ENCODE measurements at regions not wholly inside any gene's neighbourhood (a gene's known extent, or its start where the extent isn't known, plus 50 kb on each side); places are given as distances from the start of the nearest gene placed in this dataset.

DNA sequence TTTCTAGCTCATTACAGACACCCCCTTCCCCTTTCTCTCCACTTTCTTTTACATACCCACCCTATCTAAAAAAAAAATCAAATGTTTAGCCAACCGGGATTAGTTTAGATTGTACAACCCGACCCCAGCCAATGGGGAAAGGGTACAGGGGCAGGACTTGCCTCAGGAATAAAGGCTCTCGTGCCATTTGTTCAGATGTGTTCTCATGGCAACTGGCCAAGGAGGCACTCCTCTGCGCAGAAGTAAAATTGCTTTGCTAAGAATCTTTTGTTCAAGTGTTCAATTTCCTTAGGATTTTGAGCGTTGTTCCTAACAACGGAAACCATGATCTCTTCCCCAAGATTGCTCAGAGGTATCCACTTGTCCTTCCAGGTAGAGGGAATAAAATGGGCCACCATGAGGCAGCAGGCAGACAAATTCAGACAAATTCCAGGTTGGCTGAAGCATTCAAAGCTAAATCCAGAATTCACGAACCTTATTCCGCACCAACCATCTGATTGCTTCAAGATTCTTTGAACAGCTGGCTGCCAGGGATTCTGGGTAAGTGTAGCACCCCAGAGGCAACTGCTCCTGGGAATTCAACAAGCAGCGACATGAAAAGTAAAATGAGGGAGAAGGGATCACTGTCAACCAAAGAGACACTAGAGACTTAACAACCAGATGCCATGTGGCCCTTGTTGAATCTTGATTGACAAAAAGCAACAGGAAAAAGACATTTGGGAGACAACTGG lies 431.8 kb downstream of the PREX1 start:
- no peak for ATAC-seq
- TF ChIP-seq TOX (CRISPR knock-in tag; IDR thresholded peaks at IDR 0.05; ENCODE audit: borderline replicate concordance) (no peak), ZFP30 (CRISPR knock-in tag; IDR thresholded peaks at IDR 0.05) (no peak), ZNF8 (CRISPR knock-in tag; IDR thresholded peaks at IDR 0.05) (no peak), ARNTL (CRISPR knock-in tag; IDR thresholded peaks at IDR 0.05; ENCODE audit: borderline replicate concordance, low read depth) (no peak), ZC3H10 (CRISPR knock-in tag; IDR thresholded peaks at IDR 0.05) (no peak), ESRRG (CRISPR knock-in tag; IDR thresholded peaks at IDR 0.05) (no peak), CSDC2 (CRISPR knock-in tag; IDR thresholded peaks at IDR 0.05) (no peak), ISL1 (CRISPR knock-in tag; IDR thresholded peaks at IDR 0.05) (no peak), OSR1 (CRISPR knock-in tag; IDR thresholded peaks at IDR 0.05) (no peak), RARB (CRISPR knock-in tag; IDR thresholded peaks at IDR 0.05) (no peak), TCF4 (CRISPR knock-in tag; IDR thresholded peaks at IDR 0.05; ENCODE audit: borderline replicate concordance) (no peak)
- TF ChIP-seq, protein P1, sequence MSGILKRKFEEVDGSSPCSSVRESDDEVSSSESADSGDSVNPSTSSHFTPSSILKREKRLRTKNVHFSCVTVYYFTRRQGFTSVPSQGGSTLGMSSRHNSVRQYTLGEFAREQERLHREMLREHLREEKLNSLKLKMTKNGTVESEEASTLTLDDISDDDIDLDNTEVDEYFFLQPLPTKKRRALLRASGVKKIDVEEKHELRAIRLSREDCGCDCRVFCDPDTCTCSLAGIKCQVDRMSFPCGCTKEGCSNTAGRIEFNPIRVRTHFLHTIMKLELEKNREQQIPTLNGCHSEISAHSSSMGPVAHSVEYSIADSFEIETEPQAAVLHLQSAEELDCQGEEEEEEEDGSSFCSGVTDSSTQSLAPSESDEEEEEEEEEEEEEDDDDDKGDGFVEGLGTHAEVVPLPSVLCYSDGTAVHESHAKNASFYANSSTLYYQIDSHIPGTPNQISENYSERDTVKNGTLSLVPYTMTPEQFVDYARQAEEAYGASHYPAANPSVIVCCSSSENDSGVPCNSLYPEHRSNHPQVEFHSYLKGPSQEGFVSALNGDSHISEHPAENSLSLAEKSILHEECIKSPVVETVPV (CRISPR knock-in tag; IDR thresholded peaks at IDR 0.05): no peak
- TF ChIP-seq, protein P2, sequence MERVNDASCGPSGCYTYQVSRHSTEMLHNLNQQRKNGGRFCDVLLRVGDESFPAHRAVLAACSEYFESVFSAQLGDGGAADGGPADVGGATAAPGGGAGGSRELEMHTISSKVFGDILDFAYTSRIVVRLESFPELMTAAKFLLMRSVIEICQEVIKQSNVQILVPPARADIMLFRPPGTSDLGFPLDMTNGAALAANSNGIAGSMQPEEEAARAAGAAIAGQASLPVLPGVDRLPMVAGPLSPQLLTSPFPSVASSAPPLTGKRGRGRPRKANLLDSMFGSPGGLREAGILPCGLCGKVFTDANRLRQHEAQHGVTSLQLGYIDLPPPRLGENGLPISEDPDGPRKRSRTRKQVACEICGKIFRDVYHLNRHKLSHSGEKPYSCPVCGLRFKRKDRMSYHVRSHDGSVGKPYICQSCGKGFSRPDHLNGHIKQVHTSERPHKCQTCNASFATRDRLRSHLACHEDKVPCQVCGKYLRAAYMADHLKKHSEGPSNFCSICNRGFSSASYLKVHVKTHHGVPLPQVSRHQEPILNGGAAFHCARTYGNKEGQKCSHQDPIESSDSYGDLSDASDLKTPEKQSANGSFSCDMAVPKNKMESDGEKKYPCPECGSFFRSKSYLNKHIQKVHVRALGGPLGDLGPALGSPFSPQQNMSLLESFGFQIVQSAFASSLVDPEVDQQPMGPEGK (CRISPR knock-in tag; IDR thresholded peaks at IDR 0.05; ENCODE audit: borderline replicate concordance): no peak

DNA sequence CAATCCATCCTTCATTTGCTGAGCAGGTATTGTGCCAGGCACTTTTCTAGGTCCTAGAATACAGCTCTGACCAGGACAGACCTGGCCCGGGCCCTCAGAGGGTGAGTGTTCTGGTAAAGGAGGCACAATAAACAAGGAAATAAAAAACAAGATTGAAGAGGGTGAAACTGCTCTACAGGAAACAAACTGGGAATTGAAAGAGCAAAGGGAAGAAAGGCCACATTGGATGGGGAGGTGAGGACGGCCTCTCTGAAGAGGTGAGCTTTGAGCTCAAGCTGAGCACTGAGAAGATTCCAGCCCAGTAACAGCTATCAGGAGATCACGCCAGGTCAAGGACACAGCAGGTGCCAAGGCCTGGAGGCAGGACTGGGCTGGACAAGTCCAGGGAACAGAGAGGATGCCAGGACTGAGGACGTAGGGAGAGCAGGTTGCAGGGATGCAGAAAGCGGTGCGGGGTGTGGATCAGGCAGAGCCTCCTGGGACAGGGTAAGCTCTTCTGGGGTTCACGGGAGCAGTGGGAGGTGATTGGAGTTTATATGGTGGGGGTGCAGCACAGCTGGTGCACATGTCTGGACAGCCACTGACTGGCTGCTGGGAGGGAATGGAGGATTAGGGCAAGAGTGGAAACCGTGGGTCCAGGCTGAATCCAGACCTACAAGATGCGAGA lies 433.3 kb downstream of the PREX1 start:
- no peak for ATAC-seq
- TF ChIP-seq ISL1 (CRISPR knock-in tag; IDR thresholded peaks at IDR 0.05): no peak
- TF ChIP-seq, protein P3, sequence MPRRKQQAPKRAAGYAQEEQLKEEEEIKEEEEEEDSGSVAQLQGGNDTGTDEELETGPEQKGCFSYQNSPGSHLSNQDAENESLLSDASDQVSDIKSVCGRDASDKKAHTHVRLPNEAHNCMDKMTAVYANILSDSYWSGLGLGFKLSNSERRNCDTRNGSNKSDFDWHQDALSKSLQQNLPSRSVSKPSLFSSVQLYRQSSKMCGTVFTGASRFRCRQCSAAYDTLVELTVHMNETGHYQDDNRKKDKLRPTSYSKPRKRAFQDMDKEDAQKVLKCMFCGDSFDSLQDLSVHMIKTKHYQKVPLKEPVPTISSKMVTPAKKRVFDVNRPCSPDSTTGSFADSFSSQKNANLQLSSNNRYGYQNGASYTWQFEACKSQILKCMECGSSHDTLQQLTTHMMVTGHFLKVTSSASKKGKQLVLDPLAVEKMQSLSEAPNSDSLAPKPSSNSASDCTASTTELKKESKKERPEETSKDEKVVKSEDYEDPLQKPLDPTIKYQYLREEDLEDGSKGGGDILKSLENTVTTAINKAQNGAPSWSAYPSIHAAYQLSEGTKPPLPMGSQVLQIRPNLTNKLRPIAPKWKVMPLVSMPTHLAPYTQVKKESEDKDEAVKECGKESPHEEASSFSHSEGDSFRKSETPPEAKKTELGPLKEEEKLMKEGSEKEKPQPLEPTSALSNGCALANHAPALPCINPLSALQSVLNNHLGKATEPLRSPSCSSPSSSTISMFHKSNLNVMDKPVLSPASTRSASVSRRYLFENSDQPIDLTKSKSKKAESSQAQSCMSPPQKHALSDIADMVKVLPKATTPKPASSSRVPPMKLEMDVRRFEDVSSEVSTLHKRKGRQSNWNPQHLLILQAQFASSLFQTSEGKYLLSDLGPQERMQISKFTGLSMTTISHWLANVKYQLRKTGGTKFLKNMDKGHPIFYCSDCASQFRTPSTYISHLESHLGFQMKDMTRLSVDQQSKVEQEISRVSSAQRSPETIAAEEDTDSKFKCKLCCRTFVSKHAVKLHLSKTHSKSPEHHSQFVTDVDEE (CRISPR knock-in tag; IDR thresholded peaks at IDR 0.05): no peak
- TF ChIP-seq ESRRG (CRISPR knock-in tag; IDR thresholded peaks at IDR 0.05): no peak
- no peak for TF ChIP-seq CSDC2 (CRISPR knock-in tag; IDR thresholded peaks at IDR 0.05)
- TF ChIP-seq ZNF70 (CRISPR knock-in tag; IDR thresholded peaks at IDR 0.05): no peak
- no peak for TF ChIP-seq SNAI2 (CRISPR knock-in tag; IDR thresholded peaks at IDR 0.05)
- TF ChIP-seq TCF4 (CRISPR knock-in tag; IDR thresholded peaks at IDR 0.05; ENCODE audit: borderline replicate concordance): no peak
- TF ChIP-seq PPARA (CRISPR knock-in tag; IDR thresholded peaks at IDR 0.05; ENCODE audit: borderline replicate concordance): no peak
- no peak for TF ChIP-seq ZFP30 (CRISPR knock-in tag; IDR thresholded peaks at IDR 0.05)
- TF ChIP-seq, protein P4, sequence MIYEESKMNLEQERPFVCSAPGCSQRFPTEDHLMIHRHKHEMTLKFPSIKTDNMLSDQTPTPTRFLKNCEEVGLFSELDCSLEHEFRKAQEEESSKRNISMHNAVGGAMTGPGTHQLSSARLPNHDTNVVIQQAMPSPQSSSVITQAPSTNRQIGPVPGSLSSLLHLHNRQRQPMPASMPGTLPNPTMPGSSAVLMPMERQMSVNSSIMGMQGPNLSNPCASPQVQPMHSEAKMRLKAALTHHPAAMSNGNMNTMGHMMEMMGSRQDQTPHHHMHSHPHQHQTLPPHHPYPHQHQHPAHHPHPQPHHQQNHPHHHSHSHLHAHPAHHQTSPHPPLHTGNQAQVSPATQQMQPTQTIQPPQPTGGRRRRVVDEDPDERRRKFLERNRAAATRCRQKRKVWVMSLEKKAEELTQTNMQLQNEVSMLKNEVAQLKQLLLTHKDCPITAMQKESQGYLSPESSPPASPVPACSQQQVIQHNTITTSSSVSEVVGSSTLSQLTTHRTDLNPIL (CRISPR knock-in tag; IDR thresholded peaks at IDR 0.05; ENCODE audit: low read depth): no peak
- TF ChIP-seq ZNF565 (CRISPR knock-in tag; conservative IDR thresholded peaks at IDR 0.05; ENCODE audit: low read depth): no peak
- TF ChIP-seq ARNTL (CRISPR knock-in tag; IDR thresholded peaks at IDR 0.05; ENCODE audit: borderline replicate concordance, low read depth): no peak
- TF ChIP-seq GLIS3 (CRISPR knock-in tag; IDR thresholded peaks at IDR 0.05): no peak
- no peak for TF ChIP-seq ZFP3 (CRISPR knock-in tag; IDR thresholded peaks at IDR 0.05)
- no peak for TF ChIP-seq TOX (CRISPR knock-in tag; IDR thresholded peaks at IDR 0.05; ENCODE audit: borderline replicate concordance)
- no peak for TF ChIP-seq ZNF8 (CRISPR knock-in tag; IDR thresholded peaks at IDR 0.05)

DNA sequence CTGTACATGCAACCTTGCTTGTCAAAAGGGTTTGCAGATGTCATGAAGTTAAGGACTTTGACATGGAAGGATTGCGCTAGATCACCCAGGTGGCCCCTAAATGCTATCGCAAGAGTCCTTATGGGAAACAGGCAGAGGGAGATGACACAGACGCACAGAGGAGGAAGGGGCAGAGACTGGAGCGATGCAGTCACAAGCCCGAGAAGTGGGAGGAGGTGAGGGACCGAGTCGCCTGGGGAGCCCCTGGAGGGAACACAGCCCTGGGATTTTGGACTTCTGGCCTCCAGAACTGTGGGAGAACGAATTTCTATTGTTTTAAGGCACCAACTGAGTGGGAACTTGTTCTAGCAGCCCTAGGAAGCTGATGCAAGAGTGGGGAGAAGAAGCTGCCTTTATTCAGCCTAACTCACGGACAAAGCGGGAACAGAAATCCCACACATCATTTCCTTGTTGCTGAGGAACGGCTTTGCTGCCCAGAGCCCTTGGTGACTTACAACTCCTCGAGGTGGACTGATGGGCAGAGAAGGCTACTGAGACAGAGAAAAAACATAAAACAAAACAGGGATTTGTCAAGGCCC lies 434.0 kb downstream of the PREX1 start:
- TF ChIP-seq BACH2 (CRISPR knock-in tag; IDR thresholded peaks at IDR 0.05; ENCODE audit: borderline replicate concordance) (no peak), ESRRG (CRISPR knock-in tag; IDR thresholded peaks at IDR 0.05) (no peak), ZNF8 (CRISPR knock-in tag; IDR thresholded peaks at IDR 0.05) (no peak)
- ATAC-seq: no peak

Measured in SK-N-SH treated with all-trans-retinoic acid at 6 μM for 48 hours (cell line).